Activated CD8-positive, alpha-beta memory T cell treated with anti-CD3 and anti-CD28 coated beads for 36 hours (primary cell): ENCODE measurements at regions not wholly inside any gene's neighbourhood (a gene's known extent, or its start where the extent isn't known, plus 50 kb on each side); places are given as distances from the start of the nearest gene placed in this dataset.

Experiments
- CTCF ChIA-PET: fragments of 350-600 bp; sonication (Branson Sonifier 250); formaldehyde crosslinking; loops from one replicate; lab custom pipeline; 2021; ENCODE audit warnings: antibody characterized with exemption; lab: Charles Lee
- POLR2A ChIA-PET: fragments of 350-600 bp; sonication (Branson Sonifier 250); formaldehyde crosslinking; loops from one replicate; lab custom pipeline; 2021; ENCODE audit warnings: antibody characterized with exemption; lab: Charles Lee

DNA sequence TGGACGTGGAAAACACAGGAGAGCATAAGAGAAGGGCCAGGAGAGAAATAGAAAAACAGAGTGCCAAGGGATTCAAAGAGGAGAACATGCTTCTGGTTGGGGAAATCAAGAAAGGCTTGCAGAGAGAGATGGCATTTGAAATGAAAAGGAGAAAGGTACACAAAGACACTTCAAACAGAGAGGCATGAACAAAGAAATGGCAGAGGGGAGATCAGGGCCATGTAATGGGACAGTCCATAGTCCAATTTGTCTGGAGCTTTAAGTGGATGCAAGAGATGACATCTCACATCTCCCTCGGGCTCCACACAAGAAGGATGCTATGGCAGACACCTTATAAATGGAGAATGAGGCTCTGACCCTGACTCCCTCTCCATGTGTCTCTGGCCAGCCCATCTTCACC is 331.1 kb downstream of the MLLT3 start:
- CTCF ChIA-PET = interaction anchor here (0.6 kb wide), 1 partner anchor 25 kb away, joined by 3 read pairs; no protein-coding TSS in a partner anchor

DNA sequence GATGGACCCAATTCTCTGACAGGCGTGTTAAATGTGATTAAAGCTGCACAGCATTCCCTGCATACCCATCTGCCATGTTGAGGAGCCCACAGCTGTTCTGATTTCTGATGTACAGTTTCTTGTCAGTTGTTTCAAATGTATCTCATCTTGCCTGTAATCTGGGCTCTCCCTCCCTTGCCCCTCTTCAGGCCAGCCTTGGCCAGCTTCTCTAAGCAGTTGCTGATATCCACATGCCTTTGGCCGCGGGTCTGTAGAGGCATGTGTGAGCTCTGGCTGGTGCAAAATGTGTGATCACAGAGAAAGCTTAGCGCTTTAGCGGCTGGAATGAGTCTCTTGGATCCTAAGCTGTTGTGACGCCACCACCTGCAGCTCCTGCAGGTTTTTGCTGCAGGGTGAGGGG is 332.0 kb downstream of the MLLT3 start:
- CTCF ChIA-PET = no interaction called here

More for the DNA sequence above, 331.1 kb downstream of the MLLT3 start:
- POLR2A ChIA-PET = no interaction called here

DNA sequence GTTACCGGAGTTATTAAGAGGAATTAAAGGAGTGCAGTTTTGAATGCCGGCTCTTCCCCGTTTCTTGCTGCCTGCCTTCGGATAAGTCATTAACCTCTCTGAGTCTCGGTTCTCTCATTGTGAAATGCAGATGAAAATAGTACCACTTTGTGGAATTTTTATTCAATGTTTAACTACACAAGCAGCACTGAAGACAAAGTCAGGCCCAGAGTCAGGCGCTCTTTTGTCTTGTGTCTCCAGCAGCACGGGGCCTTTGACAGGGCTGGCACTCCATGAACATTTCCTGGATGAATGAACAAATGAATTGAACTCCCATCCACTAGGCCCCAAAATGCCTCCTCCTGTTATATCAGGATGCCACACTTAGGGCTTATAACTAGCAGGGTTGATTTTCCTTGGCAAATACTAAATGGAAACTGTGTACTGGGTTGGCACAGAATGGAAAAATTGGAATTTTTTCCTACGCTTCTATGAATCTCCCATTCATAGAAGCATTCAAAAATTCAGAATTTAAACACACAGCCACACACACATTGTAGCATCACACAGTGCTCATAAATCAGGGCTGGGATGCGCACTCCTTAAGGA is 332.8 kb downstream of the MLLT3 start:
- CTCF ChIA-PET = no interaction called here
- POLR2A ChIA-PET = no interaction called here

More for the DNA sequence above, 332.0 kb downstream of the MLLT3 start:
- POLR2A ChIA-PET = no interaction called here

DNA sequence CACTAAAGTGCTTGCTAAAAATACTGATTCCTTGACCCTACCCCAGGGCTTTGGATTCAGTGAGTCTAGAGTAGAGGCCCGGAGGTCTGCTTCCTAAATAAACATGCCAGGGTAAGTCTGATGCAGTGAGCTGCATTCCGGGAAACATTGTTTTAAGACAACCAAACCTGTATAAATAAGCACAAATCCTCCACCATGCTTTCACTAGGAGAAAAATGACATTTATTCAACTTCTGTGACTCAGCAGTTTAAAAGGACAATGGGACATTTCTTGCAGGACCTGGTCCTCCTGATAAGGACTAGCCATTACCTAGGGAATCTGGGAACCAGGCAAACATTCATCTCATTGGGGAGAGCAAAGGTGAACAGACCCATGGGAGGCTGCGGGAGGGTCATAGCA is 335.3 kb downstream of the MLLT3 start:
- CTCF ChIA-PET = no interaction called here
- POLR2A ChIA-PET = no interaction called here

DNA sequence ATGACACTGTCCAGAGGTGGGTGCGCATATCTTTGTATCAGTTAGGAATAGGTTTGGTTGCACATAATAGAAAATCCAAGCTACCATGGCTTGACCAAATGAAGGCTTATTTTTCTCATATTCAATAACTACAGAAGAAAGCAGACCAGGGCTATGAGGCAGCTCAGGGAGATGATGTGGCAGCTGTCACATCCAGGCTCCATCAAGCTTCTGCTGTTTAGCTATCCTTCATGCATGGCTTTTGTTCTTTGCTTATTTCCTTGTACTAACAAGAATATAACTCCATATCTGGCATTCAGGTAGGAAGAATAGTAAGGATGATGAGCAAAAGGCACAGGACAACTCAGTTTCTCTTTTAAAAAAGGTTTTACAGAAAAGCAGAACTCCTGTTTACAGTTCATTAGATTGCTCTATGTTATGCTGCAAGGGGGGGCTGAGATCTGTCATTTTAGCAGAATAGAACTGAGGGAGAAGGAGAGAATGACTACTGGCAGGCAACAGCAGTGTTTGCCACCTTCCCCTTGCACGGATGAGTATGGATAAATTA is 336.1 kb downstream of the MLLT3 start:
- ChIA-PET CTCF (no interaction called here), POLR2A (no interaction called here)

DNA sequence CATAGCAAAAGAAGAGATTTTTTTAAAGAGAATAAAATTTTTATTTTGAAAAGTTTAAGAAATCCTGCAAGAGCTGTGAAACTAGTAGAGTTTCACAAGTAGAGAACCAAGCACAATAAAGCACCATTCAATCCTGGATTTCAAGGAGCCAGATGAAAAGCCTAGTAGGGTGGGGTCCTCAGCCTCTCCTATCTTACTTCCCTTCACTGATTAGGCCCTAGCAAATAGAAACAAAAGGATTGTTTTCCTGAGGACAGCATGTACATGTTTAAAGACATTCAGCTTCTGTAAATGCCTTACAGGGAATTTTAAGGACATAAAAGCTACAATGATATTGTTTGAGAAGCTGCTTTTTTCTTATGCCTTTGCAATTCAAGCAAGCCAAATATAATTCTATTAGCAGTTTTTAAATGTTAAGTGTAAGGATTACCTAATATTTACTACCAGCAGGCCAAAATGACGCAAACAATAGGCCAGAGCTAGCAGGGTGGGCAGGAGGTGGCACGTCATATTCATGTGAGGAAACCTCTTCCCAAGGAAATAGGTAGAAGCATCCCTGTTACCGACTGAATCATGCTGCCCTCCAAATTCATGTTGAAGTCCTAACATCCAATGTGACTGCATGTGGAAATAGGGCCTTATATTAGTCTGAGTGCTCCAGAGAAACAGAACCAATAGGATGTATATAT is 337.6 kb downstream of the MLLT3 start:
- CTCF ChIA-PET = interaction anchor here (0.5 to 0.9 kb wide), 2 partner anchors 29 to 1034 kb away, joined by 3 read pairs; no protein-coding TSS in a partner anchor
- POLR2A ChIA-PET = no interaction called here

DNA sequence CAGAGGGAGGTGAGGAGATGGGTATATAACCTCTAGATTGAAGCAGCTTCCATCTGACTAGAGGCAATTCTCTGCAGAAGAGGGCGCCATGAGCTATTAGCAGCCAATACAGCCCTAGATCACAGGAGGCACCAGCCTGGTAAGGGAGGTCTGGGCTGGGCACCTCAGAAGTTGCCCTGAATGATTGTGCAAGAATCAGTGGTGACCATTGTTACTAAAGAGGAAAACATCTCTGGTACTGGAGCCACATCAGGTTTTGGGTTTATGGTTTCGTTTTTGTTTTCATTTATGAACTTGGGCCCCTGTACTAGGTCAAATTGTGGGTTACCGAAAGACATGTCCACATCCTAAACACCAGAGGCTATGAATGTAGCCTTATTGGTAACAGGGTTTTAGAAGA is 342.0 kb downstream of the MLLT3 start:
- ChIA-PET CTCF (interaction anchor here (1.2 kb wide), 1 partner anchor 15 kb away, joined by 3 read pairs; no protein-coding TSS in a partner anchor), POLR2A (no interaction called here)

DNA sequence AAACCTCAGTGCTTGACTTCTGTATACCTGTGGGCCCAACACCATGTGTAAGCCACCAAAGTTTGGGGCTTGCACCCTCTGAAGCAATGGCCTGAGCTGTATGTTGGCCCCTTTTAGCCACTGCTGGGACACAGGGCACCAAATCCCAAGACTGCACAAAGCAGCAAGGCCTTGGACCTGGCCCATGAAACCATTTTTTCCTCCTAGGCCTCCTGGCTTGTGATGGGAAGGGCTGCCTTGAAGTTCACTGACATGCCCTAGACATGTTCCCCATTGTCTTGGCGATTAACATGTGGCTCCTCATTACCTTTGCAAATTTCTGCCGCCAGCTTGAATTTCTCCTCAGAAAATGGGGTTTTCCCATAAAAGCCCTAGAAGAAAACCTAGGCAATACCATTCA is 345.5 kb downstream of the MLLT3 start:
- ChIA-PET CTCF (no interaction called here), POLR2A (no interaction called here)

DNA sequence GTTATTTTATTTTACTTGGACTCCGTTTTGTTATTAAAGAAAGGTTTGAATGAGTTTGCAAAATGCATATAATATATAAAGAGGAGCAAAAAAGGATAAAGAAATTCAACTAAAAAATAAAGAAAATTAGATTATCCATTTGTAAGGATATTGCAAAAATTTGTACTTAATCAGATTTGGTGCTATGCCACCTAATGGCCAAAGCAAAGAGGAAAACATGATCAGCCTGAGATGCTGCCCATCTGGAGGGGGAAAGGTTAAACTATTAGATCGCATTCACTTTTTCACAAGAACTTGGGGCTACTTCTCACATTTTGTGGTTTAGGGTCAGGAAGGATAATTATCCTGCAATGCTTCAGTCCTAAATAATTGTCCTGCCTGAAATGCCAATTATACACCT is 350.6 kb downstream of the MLLT3 start:
- CTCF ChIA-PET = no interaction called here
- POLR2A ChIA-PET = no interaction called here

DNA sequence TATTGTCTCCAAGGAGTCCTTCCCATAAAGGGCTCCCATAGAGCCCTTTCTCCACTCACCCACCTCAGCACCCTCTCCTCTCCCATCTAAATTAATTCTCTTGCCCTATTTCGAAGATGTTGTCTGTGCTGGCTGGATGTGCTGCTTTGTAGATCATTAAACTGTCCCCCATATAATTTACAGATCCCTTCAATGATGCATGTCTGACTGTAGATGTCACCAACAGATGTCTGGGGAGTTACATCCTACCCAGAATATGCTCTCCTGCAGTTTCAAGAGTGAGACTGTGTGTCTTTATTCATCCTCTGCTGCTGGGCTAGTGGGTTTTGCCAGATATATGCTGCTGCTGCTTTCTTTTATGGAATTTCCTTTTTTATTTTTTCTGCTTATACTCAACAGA is 351.2 kb downstream of the MLLT3 start:
- ChIA-PET CTCF (no interaction called here), POLR2A (no interaction called here)

DNA sequence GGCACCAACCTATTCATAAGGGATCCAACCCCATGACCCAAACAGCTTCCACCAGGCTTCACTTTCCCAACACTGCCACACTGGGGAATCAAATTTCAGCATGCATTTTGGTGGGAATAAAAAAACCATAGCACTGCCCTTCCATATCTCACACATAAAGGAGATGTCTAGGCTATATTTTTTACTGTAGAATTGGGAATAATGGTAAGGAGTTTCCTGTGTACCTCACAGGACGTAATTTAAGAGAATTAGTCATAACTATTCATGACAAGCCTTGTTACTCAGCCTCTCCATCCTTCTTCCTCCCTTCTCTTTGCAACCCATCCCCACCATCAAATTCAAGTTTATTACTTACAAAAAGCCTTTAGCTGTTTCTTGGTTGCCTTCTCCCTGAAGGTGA is 352.1 kb downstream of the MLLT3 start:
- ChIA-PET CTCF (no interaction called here), POLR2A (no interaction called here)

DNA sequence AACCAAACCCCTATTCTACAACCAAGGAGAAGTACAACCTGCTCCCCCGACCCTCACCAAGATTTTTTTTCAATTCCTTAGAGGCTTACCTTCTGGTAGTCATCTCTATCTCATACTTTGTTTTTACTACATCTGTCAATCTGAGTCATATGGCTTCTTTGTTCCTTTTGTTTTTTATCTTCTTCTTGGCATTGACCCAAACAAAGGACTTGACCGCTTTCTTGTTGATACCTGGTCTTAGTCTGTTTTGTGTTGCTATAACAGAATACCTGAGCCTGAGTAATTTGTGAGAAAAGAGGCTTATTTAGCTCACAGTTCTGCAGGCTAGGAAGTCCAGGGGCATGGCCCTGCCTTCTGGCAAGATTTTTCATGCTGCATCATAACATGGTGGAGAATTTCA is 352.7 kb downstream of the MLLT3 start:
- ChIA-PET CTCF (no interaction called here), POLR2A (no interaction called here)

DNA sequence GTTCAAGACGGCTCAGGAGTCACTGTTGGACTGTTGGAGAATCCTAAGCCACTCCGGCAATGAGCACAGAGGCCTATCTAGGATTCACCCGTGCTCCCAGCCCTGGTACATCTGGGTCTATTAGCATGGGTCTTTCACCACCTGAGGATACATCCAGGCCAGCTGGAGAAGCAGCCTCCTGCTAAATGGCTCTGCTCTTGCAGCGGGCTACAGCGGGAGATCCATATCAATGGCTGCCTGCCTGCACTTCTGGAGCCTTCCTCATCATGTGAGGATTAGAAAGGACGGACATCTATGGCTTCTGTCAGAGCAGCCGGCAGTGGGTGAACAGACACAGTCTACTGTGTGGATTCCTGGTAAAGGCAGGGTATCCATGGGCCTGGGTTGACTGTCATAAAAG is 357.4 kb downstream of the MLLT3 start:
- ChIA-PET CTCF (interaction anchor here (1.1 kb wide), 1 partner anchor 15 kb away, joined by 3 read pairs; no protein-coding TSS in a partner anchor), POLR2A (no interaction called here)

DNA sequence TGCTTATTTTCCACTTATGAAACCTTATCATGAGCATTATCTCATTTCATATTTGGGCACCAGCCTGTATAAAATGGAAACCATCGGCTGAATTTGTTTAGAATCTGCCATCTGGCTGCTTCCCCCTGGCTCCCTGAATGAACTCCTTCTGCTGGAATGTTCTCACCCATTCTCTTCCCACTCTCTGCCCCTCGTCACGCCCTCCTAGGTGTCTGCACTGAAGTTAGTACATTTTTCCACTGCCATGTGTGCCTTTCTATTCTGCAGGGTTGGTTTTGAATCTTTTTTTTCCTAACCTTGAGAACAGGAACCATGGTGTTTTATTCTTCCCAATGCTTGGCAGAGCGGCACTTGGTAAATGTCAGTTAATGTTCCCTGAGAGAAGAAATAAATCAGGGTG is 359.7 kb downstream of the MLLT3 start:
- CTCF ChIA-PET = no interaction called here
- POLR2A ChIA-PET = no interaction called here

DNA sequence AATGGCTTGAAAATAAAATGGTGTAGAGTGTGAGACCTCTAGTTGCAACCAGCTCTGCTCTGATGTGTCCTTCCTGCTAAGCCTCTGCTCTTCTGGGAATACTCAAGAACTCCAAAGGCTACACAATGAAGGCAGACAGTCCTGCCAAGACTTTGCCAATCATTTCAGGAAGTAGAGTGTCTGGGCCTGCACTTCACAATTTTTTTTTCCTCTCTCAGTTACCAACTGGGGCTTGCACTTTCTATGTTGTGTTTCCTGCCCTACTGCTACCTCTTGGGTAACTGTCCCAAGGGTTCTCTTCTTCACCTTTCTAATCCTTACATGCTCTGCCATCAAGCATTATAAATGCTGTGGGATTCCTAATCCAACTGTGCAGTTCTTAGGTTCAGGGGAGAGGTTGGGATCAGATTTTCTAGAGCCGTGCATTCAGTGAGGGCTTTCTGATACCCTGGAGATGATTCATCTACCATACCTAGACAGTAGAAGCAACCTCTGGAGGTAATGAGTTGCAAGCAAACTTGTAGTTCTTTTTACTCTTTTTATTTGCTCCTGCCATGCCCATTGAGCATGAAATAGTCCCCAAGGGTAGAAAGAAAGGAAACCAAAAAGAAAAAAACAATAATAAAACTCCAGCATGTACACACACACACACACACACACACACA is 365.9 kb downstream of the MLLT3 start:
- ChIA-PET POLR2A (no interaction called here), CTCF (no interaction called here)

DNA sequence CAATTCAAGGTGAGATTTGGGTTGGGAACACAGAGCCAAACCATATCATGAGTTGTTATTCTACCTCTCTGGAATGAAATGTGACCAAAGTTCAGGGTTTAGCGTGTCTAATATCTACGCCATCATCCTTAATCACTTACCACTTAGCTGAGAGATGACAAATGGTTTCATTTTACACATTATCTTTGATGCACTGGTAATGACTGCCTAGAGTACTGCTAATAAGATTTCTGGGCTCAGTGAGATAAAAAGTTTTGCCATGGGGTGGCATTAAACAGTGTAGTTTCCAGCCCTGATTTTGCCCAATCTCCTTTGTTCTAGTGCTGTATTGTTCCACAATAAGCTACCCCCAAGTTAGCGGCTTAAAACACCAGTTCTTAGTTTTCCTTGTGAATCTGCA is 367.2 kb downstream of the MLLT3 start:
- ChIA-PET POLR2A (no interaction called here), CTCF (interaction anchor here (0.5 to 0.6 kb wide), 2 partner anchors 27 to 30 kb away, joined by 3 to 5 read pairs; no protein-coding TSS in a partner anchor)

DNA sequence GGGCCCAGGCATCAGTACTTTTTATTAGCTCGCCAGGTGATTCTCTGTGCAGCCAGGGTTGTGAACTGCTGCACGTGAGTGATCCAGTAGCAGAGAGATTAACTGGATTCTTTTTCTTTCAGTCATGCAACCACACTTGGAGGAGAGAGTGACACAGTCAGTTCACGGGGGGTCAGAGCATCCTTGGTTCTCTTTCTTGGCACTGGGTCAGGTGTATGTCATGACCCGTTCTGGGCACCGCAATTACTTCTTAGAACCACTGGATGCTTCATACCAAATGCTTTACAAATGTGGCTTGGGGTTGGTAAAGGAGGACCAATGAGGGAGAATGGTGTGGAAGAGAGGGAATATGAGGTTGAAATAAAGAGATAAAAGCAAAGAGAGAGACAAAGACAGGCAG is 368.7 kb downstream of the MLLT3 start:
- POLR2A ChIA-PET = interaction anchor here (0.6 kb wide), 1 partner anchor 101 kb away, joined by 3 read pairs; no protein-coding TSS in a partner anchor
- CTCF ChIA-PET = no interaction called here

DNA sequence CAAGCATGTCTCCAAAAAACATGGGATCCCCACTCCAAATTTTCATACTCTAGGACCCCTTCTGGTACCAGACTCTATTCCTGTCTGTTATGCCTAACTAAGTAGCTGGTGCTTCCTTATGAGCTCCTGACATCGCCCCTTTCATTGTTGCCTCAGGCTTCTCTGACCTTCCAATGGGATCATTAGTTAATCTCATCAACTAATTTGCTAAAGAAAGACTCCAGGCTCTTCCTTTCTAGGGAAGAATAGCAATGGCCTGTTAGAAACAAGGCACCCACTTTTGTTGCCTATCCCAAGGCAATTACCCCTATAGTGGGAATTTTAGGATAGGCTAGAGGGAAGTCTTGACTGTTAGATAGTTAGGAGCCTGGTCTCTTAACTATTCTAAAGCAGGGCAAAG is 369.5 kb downstream of the MLLT3 start:
- ChIA-PET POLR2A (no interaction called here), CTCF (no interaction called here)

DNA sequence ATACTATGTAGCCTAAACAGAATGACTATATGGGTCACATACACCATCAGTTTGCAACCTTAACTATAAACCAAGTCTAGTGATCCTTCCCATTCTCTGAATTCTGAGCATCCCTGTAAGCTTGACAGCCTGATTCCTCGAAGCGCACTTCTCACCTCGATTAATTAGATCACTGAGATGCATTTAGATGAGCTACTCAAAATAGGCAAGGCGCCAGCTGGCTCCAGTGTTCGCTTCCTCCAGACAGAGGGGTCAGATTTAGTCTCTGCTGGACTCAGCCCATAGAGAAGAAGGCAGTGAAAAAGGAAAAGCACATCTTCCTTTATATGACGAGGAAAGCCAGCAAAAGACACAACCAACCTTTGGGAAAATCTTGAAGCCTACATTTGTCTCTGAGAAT is 371.5 kb downstream of the MLLT3 start:
- ChIA-PET POLR2A (no interaction called here), CTCF (no interaction called here)

DNA sequence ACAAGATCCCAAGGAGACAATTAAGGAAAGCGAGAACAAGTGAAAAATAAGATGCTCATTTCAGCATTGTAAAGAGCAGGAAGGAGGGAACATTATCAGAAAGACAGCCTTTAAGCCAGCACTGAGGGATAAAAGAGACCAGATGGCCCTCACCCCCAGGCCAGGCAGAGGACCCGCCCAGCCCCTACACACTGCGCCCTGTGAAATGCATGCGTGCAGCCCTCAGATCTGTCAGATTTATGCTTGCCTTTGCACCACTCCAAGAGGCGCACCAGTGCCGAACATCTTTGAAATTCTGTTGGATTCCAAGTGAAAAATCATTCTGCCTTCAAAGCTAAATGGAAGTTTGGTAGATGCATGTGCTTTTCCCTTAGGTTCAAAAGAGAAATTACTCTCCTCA is 378.0 kb downstream of the MLLT3 start:
- CTCF ChIA-PET = no interaction called here
- POLR2A ChIA-PET = interaction anchor here (1.2 kb wide), 1 partner anchor 35 kb away, joined by 3 read pairs; no protein-coding TSS in a partner anchor
